Astrocyte (in vitro differentiated cells and primary cell): ENCODE measurements at regions not wholly inside any gene's neighbourhood (a gene's known extent, or its start where the extent isn't known, plus 50 kb on each side); places are given as distances from the start of the nearest gene placed in this dataset.

Source experiments
- DNase-seq: peaks from one replicate; pipeline ENCODE4 v3.0.0-alpha.2; 2010; ENCODE audit warnings: low read depth
- FAIRE-seq: peaks from 2 replicates; lab custom pipeline; 2011; peaks lifted over from hg19 to GRCh38; lab: Jason Lieb, UNC
- H2AFZ ChIP-seq: 2 replicates; pipeline ENCODE4 v1.6.0; 2012; ENCODE audit warnings: low read depth, low read length, inconsistent platforms
- H3K27ac ChIP-seq: 2 replicates; pipeline ENCODE4 v1.5.1; 2011; ENCODE audit warnings: low read depth, low read length, inconsistent platforms
- H3K27me3 ChIP-seq: 2 replicates; pipeline ENCODE4 v1.6.0; 2011; ENCODE audit warnings: low read length, inconsistent platforms; ENCODE audit not compliant: insufficient read depth
- H3K36me3 ChIP-seq: 2 replicates; pipeline ENCODE4 v1.5.1; 2011; ENCODE audit warnings: low read length, inconsistent platforms; ENCODE audit not compliant: insufficient read depth
- H3K4me1 ChIP-seq: 2 replicates; pipeline ENCODE4 v1.5.1; 2011; ENCODE audit warnings: low read length, inconsistent platforms; ENCODE audit not compliant: insufficient read depth
- H3K4me2 ChIP-seq: 2 replicates; pipeline ENCODE4 v1.6.0; 2012; ENCODE audit warnings: low read length, inconsistent platforms
- H3K4me3 ChIP-seq: 2 replicates; pipeline ENCODE4 v1.5.1; 2011; ENCODE audit warnings: low read depth, mild to moderate bottlenecking, low read length, inconsistent platforms; ENCODE audit not compliant: insufficient read depth
- H3K79me2 ChIP-seq: 2 replicates; pipeline ENCODE4 v1.6.0; 2012; ENCODE audit warnings: mild to moderate bottlenecking, low read length, inconsistent platforms; ENCODE audit not compliant: insufficient read depth
- H3K9ac ChIP-seq: 2 replicates; pipeline ENCODE4 v1.6.0; 2012; ENCODE audit warnings: mild to moderate bottlenecking, low read length, inconsistent platforms
- H3K9me3 ChIP-seq: 2 replicates; pipeline ENCODE4 v1.5.1; 2012; ENCODE audit warnings: low read depth, mild to moderate bottlenecking, low read length, inconsistent platforms; ENCODE audit not compliant: insufficient read depth
- H4K20me1 ChIP-seq: 2 replicates; pipeline ENCODE4 v1.6.0; 2012; ENCODE audit warnings: low read length, inconsistent platforms; ENCODE audit not compliant: insufficient read depth
- H3K27ac Mint-ChIP-seq: one replicate; pipeline ENCODE4 v1.8.0; 2021; ENCODE audit warnings: mild to moderate bottlenecking, mixed read lengths; ENCODE audit not compliant: unreplicated experiment
- H3K27me3 Mint-ChIP-seq: one replicate; pipeline ENCODE4 v1.8.0; 2021; ENCODE audit warnings: low read depth, mixed read lengths; ENCODE audit not compliant: unreplicated experiment
- H3K36me3 Mint-ChIP-seq: one replicate; pipeline ENCODE4 v1.8.0; 2021; ENCODE audit warnings: low read depth, mixed read lengths; ENCODE audit not compliant: unreplicated experiment
- H3K4me1 Mint-ChIP-seq: one replicate; pipeline ENCODE4 v1.8.0; 2021; ENCODE audit warnings: low read depth, mixed read lengths; ENCODE audit not compliant: unreplicated experiment
- H3K4me3 Mint-ChIP-seq: one replicate; pipeline ENCODE4 v1.8.0; 2021; ENCODE audit warnings: mild to moderate bottlenecking, moderate library complexity, mixed read lengths; ENCODE audit not compliant: unreplicated experiment
- H3K9me3 Mint-ChIP-seq: one replicate; pipeline ENCODE4 v1.8.0; 2021; ENCODE audit warnings: mild to moderate bottlenecking, mixed read lengths; ENCODE audit not compliant: unreplicated experiment
- EZH2 ChIP-seq: IDR thresholded peaks from 2 replicates; pipeline ENCODE4 v1.6.1; 2012; ENCODE audit warnings: mild to moderate bottlenecking, low read length, inconsistent platforms; ENCODE audit not compliant: insufficient read depth
- TF ChIP-seq, protein P1 (sequence below): IDR thresholded peaks from 2 replicates; pipeline ENCODE4 v1.5.1; 2011; ENCODE audit warnings: low read depth, mild to moderate bottlenecking, inconsistent platforms, low read length, moderate library complexity; ENCODE audit not compliant: insufficient read depth

DNA sequence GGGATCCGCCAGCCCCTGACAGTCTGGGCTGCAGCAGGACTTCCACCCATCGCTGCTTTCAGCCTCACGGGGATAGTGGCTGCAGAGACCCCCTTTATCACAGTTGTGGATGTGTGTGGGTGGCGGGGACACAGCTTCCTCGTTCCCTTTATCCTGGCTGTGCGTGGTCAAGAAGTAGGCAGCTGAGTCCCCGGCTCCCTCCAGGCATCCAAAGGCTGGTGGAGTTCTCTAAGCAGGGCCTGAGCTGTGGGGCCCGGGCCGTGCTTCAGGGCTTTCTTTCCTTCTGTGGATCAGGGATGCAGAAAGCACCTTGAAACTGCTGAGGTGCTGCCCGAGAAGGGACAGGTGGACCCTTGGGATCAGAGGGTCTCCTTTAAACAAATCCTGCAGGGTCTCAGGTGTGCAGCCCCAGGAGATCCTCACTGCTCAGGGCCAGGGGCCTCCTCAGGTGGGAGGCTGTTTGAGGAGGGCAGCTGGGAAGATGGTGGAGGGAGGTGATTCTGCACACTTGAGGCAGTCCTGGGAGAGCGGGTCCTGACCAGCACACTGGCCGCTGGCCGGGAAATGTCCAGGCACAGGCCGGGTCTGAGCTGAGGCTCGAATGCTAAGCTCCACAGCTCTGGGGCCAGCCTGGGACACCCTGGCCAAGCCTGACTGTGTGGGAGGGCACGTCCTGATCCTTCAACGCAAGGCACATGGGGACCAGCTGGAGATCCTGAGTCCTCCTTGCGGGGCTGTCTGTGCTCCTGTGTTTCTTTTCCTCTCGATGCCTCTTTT is 1024.3 kb downstream of the BRD1 start:
- H3K36me3 Mint-ChIP-seq: no peaks in the 10 kb centered on the region
- H3K9me3 Mint-ChIP-seq: no peaks in the 10 kb centered on the region
- no peak overlapping the region for H3K4me3 ChIP-seq
- H3K27ac ChIP-seq: no peak overlapping the region
- no peak for DNase-seq
- H3K4me1 Mint-ChIP-seq: no peaks in the 10 kb centered on the region
- H3K79me2 ChIP-seq: no peaks in the 10 kb centered on the region
- TF ChIP-seq, protein P1, sequence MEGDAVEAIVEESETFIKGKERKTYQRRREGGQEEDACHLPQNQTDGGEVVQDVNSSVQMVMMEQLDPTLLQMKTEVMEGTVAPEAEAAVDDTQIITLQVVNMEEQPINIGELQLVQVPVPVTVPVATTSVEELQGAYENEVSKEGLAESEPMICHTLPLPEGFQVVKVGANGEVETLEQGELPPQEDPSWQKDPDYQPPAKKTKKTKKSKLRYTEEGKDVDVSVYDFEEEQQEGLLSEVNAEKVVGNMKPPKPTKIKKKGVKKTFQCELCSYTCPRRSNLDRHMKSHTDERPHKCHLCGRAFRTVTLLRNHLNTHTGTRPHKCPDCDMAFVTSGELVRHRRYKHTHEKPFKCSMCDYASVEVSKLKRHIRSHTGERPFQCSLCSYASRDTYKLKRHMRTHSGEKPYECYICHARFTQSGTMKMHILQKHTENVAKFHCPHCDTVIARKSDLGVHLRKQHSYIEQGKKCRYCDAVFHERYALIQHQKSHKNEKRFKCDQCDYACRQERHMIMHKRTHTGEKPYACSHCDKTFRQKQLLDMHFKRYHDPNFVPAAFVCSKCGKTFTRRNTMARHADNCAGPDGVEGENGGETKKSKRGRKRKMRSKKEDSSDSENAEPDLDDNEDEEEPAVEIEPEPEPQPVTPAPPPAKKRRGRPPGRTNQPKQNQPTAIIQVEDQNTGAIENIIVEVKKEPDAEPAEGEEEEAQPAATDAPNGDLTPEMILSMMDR: no peak
- TF ChIP-seq EZH2: no peak
- no peak overlapping the region for H3K4me2 ChIP-seq
- no peak overlapping the region for H3K9ac ChIP-seq
- no peaks in the 10 kb centered on the region for H4K20me1 ChIP-seq
- H3K27me3 ChIP-seq: no peaks in the 10 kb centered on the region
- no peak overlapping the region for H3K4me3 Mint-ChIP-seq
- peaks cover 4% of the 10 kb centered on the region for H3K9me3 ChIP-seq
- no peak overlapping the region for H3K27ac Mint-ChIP-seq
- no peak overlapping the region for H2AFZ ChIP-seq
- no peaks in the 10 kb centered on the region for H3K4me1 ChIP-seq
- H3K36me3 ChIP-seq: no peaks in the 10 kb centered on the region
- peaks cover 20% of the 10 kb centered on the region for H3K27me3 Mint-ChIP-seq
- no peak for FAIRE-seq

GRCh38 chr22:48802576-48802975 is 1025.1 kb downstream of the BRD1 start:
- FAIRE-seq: no peak
- TF ChIP-seq EZH2: no peak
- TF ChIP-seq, protein P1: no peak

GRCh38 chr22:48800886-48801607 is 1026.6 kb downstream of the BRD1 start:
- H3K4me3 Mint-ChIP-seq: no peak overlapping the region
- no peaks in the 10 kb centered on the region for H3K36me3 ChIP-seq
- H3K4me3 ChIP-seq: no peak overlapping the region
- no peak for FAIRE-seq
- H2AFZ ChIP-seq: no peak overlapping the region
- H3K27me3 Mint-ChIP-seq: peaks cover 15% of the 10 kb centered on the region
- H3K9me3 Mint-ChIP-seq: no peaks in the 10 kb centered on the region
- TF ChIP-seq, protein P1: no peak
- TF ChIP-seq EZH2: no peak
- H3K27me3 ChIP-seq: no peaks in the 10 kb centered on the region
- H4K20me1 ChIP-seq: no peaks in the 10 kb centered on the region
- no peaks in the 10 kb centered on the region for H3K79me2 ChIP-seq
- H3K9ac ChIP-seq: no peak overlapping the region
- H3K4me2 ChIP-seq: no peak overlapping the region
- H3K27ac Mint-ChIP-seq: no peak overlapping the region
- no peak for DNase-seq
- peaks cover 7% of the 10 kb centered on the region for H3K4me1 Mint-ChIP-seq
- no peaks in the 10 kb centered on the region for H3K4me1 ChIP-seq
- H3K27ac ChIP-seq: no peak overlapping the region
- H3K36me3 Mint-ChIP-seq: no peaks in the 10 kb centered on the region
- peaks cover 4% of the 10 kb centered on the region for H3K9me3 ChIP-seq

More at GRCh38 chr22:48802576-48802975, 1025.1 kb downstream of the BRD1 start:
- no peak for DNase-seq
- H3K27me3 ChIP-seq: no peaks in the 10 kb centered on the region
- no peaks in the 10 kb centered on the region for H3K4me1 Mint-ChIP-seq
- H3K4me1 ChIP-seq: no peaks in the 10 kb centered on the region
- H3K36me3 ChIP-seq: no peaks in the 10 kb centered on the region
- H4K20me1 ChIP-seq: no peaks in the 10 kb centered on the region
- no peak overlapping the region for H3K9ac ChIP-seq
- no peak overlapping the region for H3K27ac Mint-ChIP-seq
- peaks cover 4% of the 10 kb centered on the region for H3K9me3 ChIP-seq
- H3K36me3 Mint-ChIP-seq: no peaks in the 10 kb centered on the region
- no peak overlapping the region for H3K4me2 ChIP-seq
- no peak overlapping the region for H3K4me3 ChIP-seq
- no peak overlapping the region for H3K27ac ChIP-seq
- peaks cover 20% of the 10 kb centered on the region for H3K27me3 Mint-ChIP-seq
- H2AFZ ChIP-seq: no peak overlapping the region
- H3K9me3 Mint-ChIP-seq: no peaks in the 10 kb centered on the region
- no peak overlapping the region for H3K4me3 Mint-ChIP-seq
- no peaks in the 10 kb centered on the region for H3K79me2 ChIP-seq
